ENCODE measurements at regions not wholly inside any gene's neighbourhood (a gene's known extent, or its start where the extent isn't known, plus 50 kb on each side); places are given as distances from the start of the nearest gene placed in this dataset.

- DNase-seq (ENCODE audit: low read depth in 4 of 4, low spot score in 3 of 4), result no peak
Observed at GRCh38 chr11:127481391-127481790, 480.8 kb upstream of the KIRREL3 start.

DNA sequence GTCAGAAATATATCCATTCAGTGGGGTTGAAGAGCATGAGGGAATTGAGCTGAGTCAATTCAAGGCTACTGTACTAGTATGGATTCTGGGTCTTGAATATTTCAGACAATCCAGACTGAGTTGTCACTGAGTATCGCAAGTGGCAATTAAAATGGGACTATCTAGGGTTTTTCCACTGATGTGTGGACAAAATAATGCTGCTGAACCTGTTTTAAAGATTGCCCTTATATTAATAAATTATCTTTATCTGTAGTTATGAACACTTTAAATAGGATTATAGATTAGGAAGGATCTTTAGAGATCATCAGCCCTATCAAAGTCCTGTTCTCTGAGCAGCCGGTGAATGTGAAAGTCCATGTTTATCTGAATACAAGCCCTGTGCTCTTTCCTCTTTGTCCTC is 478.3 kb upstream of the KIRREL3 start:
- DNase-seq (ENCODE audit: low read depth in 4 of 4, low spot score in 3 of 4), result no peak

- DNase-seq (ENCODE audit: low read depth in 4 of 4, low spot score in 3 of 4), result no peak
Observed at GRCh38 chr11:127474766-127475165, 474.2 kb upstream of the KIRREL3 start.

DNA sequence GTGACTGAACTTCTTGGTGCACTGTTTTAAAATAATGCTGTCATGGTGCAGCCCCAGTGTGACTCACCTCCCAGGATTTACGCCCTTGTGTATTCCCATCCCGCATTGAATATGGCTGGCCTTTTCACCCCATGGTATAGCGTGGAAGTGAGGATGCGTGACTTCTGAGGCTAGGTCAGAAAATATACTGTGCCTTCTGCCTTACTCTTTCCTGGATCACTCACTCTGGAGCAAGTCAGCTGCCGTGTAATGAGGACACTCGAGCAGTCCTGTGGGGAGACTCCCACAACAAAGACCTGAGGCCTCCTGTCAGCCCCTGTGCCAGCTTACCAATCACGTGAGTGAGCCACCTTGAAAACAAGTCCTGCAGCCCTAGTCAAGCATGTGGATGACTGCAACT is 471.9 kb upstream of the KIRREL3 start:
- peak in 1 of 4 donors; percentile 38 for DNase-seq (ENCODE audit: low read depth in 4 of 4, low spot score in 3 of 4)

DNA sequence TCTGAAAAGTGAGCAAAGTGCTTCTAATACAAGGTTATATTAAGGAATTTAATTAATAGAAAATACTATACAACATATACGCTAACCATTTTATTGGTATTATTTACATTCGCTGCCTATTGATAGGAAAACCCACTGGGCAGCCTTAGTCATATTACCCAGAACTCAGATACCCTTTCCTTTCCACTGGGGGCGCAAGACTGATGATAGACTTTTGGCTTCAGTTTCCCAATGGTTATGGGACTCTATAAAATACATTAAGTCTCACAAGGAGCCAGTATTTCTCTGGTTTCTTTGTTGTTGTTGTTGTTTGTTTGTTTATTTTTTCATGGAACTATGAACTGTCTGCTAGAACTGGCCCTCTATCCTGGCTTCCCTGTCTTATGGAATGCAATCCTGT is 471.1 kb upstream of the KIRREL3 start:
- DNase-seq (ENCODE audit: low read depth in 4 of 4, low spot score in 3 of 4), result no peak

GRCh38 chr11:127470306-127470884 is 469.8 kb upstream of the KIRREL3 start:
- no peak for DNase-seq (ENCODE audit: low read depth in 4 of 4, low spot score in 3 of 4)

DNA sequence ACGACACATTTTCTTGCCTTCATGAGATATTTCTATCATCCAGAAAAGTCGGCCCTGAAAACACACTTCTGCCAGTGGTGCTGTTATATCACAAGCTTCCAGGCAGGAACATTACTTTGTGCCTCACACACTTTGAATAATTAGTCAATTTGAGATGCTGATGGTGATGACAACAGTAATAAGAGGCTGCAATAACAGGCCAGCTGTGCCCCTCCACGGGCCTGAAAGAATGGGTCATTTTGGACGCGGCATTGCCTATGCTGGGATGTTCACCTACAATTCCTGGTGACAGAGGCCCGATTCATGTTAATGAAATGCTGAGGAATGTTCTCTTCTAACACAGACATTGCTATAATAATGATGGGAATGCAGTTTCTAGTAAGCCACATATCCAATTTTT is 463.8 kb upstream of the KIRREL3 start:
- no peak for DNase-seq (ENCODE audit: low read depth in 4 of 4, low spot score in 3 of 4)

GRCh38 chr11:127462065-127462344 is 461.4 kb upstream of the KIRREL3 start:
- DNase-seq (ENCODE audit: low read depth in 4 of 4, low spot score in 3 of 4), result no peak

DNA sequence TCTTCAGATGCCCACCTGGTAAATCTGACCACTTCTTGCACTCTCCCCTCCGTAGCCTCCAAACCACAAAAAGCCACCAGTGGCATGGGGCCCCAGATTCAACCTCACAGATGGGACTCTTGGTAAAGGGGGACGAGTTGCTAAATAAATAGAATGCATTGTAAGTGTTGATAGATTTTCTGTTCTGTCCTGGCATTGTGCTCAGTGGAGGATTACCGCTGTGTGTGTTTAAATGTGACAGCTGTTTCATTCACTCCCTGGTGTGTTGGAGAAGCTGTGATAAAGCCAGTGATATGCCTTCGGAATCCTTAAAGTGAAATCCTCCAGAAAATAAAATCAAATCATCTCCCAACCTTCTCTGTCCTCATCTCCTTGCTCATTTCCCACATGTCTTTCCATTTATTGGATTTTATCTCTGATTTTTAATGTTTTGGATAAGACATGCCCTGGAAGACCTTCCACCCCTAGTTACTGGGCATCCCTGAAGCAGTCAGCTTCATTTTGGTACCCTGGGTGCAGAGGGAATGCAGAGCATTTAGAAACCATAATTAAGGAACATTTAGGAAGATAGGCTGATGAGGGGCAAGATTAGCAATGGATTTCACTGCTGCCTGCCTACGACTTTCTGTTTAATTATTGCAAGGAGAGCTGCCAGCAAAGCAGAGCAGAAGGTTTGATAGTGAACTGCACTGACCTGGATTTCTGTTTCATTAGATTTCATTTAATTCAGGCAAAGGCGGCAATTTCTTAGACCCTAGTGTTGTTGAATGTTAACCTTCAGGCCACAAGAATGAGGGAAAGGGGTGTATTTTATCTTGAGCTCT is 460.9 kb upstream of the KIRREL3 start:
- DNase-seq (ENCODE audit: low read depth in 4 of 4, low spot score in 3 of 4), result no peak

DNA sequence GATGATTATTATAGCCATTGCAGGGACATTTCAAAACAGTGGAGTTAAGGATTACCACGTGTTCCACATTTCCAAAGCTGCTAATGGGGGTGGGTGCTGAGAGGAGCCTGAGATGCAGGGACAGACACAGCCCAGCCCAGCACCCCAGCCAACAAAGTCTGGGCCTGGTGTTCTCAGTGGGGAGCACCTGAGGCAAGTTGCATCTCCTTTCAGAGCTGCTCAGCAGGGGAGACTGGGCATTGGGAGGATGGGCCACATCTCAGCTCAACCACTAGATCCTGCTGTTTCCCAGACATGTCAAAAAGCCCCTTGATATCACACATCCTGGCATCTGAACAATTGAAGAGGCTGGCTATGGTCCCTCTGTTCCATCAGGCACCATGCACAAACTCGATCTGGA is 458.0 kb upstream of the KIRREL3 start:
- no peak for DNase-seq (ENCODE audit: low read depth in 4 of 4, low spot score in 3 of 4)

DNA sequence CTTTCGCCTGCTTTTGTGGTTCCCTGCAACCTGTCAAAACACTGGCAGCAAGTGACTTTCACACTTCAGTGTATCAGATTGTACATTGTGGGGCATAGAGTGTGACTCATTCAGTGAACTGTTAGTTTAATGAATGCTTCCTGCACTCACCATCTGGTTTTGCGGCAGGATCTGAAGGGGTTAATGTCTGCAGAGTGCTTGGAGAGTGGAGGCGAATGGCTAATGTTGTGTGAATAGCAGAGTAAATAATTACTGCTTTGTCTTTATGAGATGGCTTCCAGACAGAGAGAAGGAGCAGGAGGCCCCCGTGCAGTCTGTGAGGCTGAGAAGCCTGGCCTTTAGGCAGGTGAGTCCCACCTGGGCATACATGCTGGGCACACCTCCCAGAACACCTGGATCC is 454.3 kb upstream of the KIRREL3 start:
- no peak for DNase-seq (ENCODE audit: low read depth in 4 of 4, low spot score in 3 of 4)

- DNase-seq (ENCODE audit: low read depth in 4 of 4, low spot score in 3 of 4), result no peak
Observed at GRCh38 chr11:127452533-127452932, 452.0 kb upstream of the KIRREL3 start.

GRCh38 chr11:127451861-127452260 is 451.3 kb upstream of the KIRREL3 start:
- no peak for DNase-seq (ENCODE audit: low read depth in 4 of 4, low spot score in 3 of 4)

- no peak for DNase-seq (ENCODE audit: low read depth in 4 of 4, low spot score in 3 of 4)
Observed at GRCh38 chr11:127448101-127448500, 447.5 kb upstream of the KIRREL3 start.

GRCh38 chr11:127445476-127445875 is 444.9 kb upstream of the KIRREL3 start:
- no peak for DNase-seq (ENCODE audit: low read depth in 4 of 4, low spot score in 3 of 4)

- no peak for DNase-seq (ENCODE audit: low read depth in 4 of 4, low spot score in 3 of 4)
Observed at GRCh38 chr11:127443297-127443696, 442.7 kb upstream of the KIRREL3 start.

DNA sequence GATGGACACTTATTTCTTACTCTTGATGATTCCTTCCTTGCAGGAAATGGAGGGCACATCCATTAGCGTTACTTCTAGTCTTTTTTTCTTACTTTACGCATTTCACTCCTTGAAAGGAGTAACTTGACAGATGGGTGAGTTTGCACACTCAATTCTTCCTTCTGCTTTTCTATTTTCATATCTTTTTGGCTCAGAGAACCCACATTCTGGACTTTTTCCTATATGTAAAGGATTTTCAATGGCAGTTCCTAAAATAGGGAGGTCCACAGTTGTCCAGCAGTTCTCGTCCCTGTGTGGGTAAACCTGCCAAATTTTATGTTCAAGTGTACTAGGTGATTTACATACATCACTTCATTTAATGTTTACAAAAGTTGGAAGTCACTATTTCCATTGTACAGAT is 440.0 kb upstream of the KIRREL3 start:
- no peak for DNase-seq (ENCODE audit: low read depth in 4 of 4, low spot score in 3 of 4)

DNA sequence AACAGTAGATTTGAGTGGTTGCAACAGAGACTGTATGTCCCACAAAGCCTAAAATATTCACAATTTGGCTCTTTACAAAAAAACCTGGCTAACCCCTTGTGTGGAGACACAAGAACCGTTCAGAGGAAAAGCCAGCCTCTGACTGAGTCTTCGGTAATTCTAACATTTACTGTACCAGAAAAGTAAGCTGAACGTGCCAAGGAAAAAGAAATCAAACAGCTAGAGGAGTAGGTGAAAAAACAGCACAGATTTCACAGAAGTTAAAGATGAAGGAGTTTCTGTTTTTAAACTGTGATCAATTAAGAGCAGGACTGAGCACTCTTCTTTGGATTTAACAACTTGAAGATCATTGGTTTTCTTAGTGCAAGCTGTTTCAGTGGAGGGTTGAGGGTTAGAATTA is 424.7 kb upstream of the KIRREL3 start:
- no peak for DNase-seq (ENCODE audit: low read depth in 4 of 4, low spot score in 3 of 4)

DNA sequence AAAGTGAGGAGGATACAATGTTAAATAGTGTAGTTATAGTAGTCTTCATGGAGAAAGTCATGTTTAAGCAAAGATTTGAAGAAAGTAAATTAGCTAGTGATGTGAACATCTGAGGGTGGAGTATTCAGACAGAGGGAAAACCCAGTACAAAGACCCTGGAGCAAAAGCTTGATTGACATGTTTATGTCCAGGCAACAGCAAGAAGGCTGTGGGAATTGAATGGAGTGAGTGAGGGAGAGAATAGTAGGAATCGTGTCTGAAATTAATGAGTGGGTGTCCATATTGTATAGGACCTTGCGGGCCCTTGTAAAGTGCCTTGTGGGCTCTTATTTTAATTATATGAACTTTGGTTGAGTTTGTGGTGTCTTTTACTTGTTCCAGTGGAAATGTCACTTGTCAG is 424.1 kb upstream of the KIRREL3 start:
- no peak for DNase-seq (ENCODE audit: low read depth in 4 of 4, low spot score in 3 of 4)

GRCh38 chr11:127420139-127420538 is 419.6 kb upstream of the KIRREL3 start:
- no peak for DNase-seq (ENCODE audit: low read depth in 4 of 4, low spot score in 3 of 4)

DNA sequence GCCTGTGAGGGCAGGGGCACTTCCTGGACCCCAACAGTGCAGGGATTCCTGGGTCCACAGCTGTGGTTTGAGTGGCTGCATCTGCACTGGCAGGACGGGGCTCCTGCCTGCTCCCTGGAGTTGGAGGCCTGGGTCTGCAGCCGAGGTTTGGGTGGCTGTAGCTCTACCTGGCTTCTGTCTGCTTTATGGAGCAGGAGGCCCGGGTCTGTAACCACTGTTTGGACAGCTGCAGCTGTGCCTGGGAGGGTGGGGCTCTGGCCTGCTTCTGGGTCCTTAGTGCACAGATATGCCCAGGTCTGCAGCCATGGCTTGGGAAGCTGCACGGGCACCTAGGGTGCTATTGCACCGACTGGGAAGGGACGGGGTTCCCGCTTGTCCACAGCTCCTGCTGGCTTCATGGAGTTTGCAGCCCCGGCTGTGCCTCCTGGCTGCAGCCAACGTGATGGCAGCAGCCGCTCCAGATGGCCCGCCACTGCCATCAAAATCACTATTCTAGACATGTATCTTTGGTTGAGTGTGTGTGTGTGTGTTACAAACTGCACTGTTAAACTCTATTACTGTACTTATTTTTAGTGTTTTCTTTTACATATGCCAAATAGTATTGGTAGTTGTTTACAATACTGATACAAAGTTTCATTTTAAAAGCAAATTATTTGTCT is 412.3 kb upstream of the KIRREL3 start:
- no peak for DNase-seq (ENCODE audit: low read depth in 4 of 4, low spot score in 3 of 4)

GRCh38 chr11:127412234-127412633 is 411.7 kb upstream of the KIRREL3 start:
- no peak for DNase-seq (ENCODE audit: low read depth in 4 of 4, low spot score in 3 of 4)

All from right renal pelvis (tissue), 4 donors.